Glomerular visceral epithelial cell (primary cell): ENCODE measurements at regions not wholly inside any gene's neighbourhood (a gene's known extent, or its start where the extent isn't known, plus 50 kb on each side); places are given as distances from the start of the nearest gene placed in this dataset.
"Not testable (repeated sequence)": the region's sequence is repeated elsewhere in the genome, so short reads cannot be mapped to it uniquely, and the experiment has no call there.

Source experiments
- DNase-seq: peaks from one replicate; pipeline ENCODE4 v3.0.0-alpha.2; 2016; ENCODE audit errors: extremely low spot score

DNA sequence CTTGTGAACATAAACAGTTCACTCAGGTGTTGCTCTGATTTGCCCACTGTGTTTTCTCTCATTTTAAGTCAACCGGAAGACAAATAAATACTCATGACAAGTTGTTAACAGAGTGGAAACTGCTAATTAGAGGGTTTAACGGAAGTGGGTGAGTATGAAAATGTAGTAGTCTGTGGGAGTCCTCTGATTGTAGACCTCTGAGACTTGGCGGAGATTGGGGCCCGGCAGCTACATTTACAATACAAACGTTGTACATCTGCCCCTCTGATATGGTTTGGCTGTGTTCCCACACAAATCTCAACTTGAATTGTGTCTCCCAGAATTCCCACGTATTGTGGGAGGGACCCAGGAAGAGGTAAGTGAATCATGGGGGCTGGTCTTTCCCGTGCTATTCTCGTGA, 107.3 kb upstream of the FAM98A start:
- DNase-seq: no peak

DNA sequence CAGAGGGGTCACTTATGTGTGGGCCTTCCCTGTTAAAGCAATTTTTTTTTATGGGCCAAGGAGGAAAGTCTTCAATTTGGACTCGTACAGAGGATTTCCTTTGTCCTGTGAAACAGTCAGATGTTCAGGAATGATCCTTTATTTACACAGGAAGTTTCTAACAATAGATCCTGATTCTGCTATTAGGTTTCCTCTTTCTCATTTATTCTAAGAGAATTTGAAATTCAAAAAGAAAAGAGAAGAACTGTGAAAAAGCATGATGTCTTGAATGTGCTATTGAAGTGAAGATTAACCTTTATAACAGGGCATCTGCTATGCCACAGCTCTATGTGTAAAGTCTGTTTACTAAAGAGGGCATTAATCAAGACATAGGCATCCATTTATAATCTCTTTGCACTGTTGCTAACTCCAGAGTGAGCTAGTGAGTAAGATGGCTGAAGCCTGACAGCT, 105.3 kb upstream of the FAM98A start:
- no peak for DNase-seq

DNA sequence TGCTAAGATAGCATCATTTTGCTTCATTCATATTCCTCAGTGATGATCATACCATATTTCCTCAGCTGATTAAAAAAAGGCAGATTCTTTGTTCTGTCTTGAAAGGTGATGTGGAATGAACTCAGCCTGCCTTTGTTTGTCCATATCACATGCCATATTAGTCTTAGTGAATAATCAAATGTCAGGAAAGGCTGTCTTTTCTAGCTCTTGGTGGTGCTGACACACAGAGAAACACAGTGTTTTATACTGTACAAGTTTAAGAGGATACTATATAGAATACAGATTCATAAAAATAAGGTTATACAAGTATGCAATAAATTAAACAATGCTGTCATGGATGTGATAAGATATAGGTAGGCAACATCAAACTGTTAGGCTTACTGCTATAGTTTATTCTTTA, 97.1 kb upstream of the FAM98A start:
- no peak for DNase-seq

DNA sequence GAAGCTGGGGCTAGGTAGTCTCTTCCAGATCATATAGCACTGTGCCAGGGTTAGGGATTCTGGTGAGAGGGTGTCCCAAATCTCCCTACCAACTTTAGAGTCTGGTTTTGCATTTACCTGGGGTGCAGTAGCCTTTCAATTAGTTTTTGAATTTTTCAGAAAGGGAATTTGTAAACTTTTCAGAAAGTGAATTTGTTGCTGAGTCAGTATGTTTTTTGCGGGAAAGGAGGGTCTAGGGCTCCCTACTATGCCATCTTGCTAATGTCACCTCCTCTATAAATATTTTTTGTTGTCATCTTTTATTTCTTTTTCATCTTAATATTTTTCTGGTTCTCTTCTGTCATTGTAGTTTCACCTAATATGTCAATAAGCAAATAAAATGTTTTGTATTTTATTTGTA, 95.8 kb upstream of the FAM98A start:
- DNase-seq: no peak

DNA sequence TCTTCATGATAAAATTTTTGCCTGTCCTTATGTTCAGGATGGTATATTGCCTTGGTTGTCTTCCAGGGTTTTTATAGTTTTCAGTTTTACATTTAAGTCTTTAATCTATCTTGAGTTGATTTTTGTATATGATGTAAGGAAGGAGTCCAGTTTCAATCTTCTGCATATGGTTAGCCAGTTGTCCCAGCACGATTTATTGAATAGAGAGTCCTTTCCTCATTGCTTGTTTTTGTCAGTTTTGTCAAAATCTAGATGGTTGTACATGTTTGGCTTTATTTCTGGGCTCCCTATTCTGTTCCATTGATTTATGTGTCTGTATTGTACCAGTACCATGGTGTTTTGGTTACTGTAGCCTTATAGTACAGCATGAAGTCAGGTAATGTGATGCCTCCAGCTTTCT, 91.6 kb upstream of the FAM98A start:
- not testable (repeated sequence) for DNase-seq

DNA sequence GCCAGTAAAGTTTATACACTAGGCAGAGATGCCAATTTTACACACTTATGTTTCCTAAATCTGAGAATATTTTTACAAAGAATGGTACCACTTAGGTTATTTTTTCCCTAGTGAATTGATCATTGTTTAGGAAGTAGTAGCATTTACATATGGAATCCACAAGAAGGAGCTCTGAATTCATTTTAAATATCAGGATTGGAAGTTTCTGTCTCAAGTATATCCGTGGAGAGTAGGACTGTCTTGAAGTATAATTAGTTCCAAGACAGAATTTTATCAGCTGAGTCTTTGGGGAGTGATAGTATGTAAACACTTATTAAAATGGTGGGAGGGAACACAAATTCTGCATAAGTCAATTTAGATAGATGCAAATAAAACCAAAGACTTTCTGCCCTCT, 82.3 kb upstream of the FAM98A start:
- peak; percentile 10 for DNase-seq

DNA sequence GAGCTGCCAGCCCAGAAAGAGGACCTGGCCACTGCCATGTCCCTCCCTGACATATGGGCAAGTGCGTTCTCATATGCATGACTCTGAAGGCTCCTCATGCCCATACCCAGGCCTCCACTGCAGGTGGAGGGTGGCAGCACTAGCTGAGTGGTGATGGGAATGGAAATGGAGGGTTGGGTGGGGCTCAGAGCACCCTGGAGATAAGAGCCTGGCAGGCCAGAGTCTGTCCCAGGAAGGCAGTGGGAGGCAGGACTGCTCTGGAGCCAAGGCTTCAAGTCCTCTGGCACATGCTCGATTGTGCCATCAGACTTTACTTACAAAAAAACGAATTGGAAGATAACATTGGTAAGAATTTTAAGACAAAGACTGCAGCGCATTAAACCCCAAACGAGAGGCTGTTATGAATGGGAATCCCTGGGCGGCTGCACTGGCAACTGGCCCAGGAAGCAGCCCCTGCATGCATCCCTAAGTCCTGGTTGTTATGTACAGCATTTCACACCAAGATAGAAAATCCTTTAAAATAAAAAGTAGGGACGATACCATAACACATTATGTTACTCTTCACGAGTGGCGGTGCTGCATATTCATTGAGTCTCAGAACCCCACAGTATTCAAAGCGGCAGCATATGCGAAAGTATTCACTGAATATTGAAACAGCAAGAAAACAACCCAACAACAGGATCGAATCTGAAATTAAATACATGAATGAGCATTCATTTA, 81.7 kb upstream of the FAM98A start:
- no peak for DNase-seq

DNA sequence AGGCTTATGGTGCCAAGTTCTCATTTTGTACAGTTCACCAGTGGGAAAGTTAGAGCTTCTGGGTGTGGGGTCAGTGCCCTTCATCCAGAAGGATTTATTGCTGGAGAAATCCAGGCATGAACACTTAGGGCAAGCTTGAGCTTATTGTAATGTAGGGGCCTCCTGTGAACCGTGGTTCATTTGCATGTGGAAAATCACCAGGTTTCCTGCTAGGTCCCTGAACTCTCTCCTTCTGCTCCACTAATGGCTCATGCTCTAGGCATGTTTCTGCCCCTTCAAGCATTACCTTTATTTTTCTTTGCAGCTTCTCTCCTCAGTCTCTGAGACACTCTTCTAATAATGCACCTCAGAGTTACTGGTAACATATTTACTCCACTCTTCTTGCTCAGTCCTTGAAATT, 79.3 kb upstream of the FAM98A start:
- peak; percentile 26 for DNase-seq

DNA sequence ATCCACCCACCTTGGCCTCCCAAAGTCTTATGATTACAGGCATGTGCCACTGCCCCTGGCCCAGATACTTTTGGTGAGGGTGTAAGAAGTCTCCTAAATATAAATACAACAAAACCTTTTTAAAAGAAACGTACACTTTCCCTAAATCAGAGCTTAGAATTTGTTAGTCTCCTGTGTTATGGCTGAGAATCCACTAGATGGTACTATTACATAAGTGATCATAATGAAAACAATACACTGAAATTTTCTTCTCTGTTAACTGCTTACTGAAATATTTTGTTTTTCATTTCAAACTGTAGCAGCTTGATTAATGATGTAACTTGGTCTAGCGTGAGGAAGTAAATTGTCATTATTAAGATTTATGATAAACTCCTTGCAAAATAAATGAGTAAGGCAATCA, 74.8 kb upstream of the FAM98A start:
- peak; percentile 3 for DNase-seq

DNA sequence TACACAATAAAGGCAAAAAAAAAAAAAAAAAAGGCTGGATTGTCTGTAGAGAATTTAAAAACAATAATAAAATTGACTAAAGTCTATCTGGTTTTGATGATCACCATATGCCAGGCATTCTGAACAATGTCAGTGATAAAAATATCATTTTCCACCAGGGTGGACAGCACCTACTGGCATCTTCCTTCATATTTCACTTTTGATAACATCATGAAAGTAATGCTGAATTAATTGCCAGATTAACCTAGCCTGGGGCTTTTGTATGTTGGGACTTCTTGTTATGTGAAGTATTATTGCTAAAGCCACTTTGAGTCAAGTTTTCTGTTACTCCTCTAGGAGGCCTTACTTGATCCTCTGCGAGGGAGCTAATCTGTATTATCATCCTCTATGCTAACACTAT, 73.8 kb upstream of the FAM98A start:
- DNase-seq: no peak

DNA sequence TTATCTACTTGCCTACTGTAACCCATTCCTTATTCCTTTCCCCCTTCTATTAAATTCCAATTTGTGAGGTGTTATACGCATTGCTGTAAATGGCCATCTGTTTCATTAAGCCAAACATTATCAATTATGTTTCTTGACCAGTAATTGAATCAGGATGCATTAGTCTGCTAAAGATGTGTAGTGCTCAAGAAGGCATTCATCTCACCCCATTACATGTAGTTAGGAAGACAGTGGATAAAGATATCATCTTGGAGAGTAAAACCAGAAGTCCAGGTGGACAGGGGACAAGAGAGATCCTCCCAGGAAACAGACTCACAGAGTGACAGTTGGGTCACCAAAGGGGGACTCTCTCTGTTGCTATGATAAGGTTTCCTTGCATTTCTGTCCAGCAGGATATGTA, 73.3 kb upstream of the FAM98A start:
- no peak for DNase-seq

DNA sequence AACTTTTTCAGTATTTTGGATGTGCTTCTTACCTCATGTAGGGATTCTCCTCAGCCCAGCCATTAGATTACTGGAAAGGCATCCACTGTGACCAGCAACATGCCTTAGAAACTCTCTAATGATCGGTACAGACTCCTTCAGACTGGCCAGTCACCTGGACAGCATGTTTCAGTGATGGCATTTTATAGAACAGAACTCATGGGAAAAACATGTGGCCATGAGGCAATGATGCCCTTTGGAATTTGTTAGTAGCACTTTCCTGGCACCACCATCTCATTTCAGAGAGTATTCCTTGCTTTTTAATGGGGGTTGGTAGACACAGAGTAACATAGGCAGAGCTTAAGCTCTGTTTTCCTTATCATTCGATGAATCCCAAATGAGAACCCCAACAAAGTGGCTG, 72.1 kb upstream of the FAM98A start:
- no peak for DNase-seq

DNA sequence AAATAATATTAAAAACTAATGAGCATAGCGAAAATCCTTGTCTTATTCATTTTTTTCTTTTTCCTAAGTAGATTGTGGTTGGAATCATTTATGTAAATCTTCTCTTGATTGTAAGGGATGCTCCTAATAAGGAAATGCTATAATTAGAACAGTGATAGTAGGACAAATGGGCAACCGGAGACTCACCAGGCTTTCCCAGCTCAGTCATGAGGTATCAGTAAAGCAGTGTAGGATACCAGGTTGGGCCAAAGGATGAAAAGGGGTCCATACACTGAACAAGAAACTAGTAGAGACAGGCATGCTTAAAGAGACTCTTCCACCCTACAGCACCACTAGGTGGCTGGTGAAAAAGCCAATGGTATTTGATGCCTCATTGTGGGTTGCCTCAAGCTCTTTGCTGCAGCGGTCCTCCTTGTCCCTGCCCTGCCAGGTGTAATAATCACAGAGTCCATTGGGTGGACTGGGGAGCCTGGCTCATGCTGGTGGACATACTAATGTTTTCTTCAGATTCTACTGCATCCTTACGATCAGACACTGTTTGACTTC, 71.4 kb upstream of the FAM98A start:
- DNase-seq: no peak

DNA sequence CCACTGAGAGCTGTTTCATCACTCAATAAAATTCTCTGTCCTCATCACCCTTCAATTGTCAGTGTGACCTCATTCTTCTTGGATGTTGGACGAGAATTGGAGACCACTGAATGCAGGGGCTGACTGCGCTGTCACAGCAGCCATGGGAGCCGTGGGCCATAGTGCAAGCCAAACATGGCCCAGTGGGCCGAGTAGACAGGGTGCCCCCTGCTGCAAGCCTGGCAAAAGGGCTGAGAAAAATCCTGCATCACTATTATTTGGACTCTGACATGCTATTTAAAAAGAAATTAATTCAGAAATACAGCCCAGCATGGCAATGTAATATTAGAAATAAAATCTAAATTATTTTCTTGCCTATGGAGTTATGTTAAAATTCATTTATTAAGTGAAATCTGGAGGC, 67.8 kb upstream of the FAM98A start:
- DNase-seq: no peak

DNA sequence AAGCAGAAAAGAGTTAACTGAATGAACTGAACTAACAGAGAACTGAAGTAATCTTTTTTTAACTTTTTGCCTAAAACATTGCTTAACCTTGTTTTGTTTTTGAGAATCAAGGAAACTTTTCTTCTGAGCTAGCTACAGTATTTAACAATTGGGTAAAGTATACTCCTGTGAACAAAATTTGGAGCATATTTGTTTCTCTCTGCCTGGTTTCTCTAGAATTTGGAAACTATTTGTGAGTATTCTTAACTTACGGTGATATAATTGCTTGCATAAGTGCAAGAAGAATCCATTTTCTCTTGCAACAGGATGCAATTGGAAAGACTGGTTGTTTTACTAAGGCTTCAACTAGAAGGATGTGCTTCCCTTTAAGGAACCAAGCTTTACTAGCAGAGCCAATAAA, 65.9 kb upstream of the FAM98A start:
- no peak for DNase-seq

DNA sequence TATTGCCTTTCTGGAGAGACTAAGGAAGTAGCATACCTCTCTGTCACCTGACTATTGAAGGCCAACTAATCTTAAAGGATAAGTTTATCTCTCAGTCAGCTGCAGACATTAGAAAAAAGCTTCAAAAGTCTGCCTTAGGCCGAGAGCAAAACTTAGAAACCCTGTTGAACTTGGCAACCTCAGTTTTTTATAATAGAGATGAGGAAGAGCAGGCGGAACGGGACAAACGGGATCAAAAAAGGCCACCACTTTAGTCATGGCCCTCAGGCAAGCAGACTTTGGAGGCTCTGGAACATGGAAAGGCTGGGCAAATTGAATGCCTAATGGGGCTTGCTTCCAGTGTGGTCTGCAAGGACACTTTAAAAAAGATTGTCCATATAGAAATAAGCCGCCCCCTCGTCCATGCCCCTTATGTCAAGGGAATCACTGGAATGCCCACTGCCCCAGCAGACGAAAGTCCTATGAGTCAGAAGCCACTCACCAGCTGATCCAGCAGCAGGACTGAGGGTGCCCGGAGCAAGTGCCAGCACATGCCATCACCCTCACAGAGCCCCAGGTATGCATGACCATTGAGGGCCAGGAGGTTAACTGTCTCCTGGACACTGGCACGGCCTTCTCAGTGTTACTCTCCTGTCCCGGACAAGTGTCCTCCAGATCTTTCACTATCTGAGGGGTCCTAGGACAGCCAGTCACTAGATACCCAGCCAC, 61.5 kb upstream of the FAM98A start:
- peak; percentile 17 for DNase-seq

DNA sequence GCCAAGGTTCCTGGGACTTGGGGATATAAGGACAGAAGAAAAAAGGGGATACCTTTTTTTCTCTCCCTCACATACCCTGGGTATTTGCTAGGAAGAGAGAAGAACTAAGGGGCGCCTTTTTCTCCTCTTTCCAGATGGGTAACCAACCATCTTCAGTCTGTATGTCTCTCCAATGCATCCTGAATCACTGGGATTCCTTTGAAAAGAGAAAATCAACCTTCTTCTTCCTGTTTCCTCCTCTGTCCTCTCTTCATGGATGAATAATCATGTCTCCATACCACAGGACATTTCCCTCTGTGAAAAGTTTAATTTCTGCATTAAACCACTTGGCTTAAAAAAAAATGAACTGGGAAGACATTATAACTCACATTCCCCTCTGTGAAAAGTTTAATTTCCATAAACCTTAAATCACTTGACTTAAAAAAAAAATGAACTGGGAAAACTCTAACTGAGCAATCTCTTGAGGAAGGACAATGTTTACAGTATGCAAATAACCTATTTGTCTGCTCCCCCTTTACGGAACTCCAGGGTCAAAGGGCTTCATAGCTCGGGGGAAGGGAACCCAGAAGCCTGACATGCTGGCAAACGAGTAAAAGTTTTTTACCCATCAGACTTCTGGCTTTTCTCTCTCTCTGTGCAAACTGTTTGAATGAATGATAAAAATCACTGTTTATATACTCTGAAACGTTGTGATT, 56.7 kb upstream of the FAM98A start:
- peak; percentile 57 for DNase-seq

DNA sequence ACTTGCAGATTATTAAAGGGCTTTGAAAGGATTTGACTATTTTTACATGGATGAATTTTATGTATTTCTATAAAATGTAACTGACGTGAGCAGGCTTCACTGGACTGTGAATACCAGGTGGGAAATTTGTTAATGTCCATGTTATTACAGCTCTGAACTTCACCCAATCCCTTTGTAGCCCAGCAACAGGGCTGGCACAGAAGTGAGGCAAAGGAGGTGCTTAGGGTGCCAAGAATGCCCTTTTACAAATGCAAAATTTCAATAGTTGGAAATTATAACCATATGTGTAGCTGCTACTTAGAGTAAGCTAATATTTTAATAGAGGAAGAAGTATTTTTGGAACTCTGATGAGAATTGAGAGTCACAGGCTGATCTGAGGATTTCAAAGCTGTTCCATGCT, 53.7 kb upstream of the FAM98A start:
- DNase-seq: no peak

DNA sequence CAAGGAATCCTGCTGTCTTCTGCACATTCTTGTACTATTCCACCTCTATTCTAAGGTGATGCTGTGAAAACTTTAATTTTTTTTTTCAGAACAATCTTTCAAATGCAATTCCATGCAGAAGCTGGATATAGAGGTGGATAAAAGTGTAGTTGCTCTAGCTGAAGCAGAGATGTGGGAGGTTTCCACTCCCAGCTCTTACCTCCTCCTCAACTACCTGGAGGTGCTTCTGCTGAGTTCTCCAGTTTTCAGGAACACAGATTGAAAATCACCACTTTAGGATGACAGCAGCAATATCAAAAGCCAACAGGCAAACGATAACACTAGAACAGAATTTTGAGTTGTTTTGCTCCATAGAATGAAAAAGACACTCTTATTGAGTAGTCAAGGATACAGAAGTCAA, 51.1 kb upstream of the FAM98A start:
- DNase-seq: no peak
